Endothelial cell of umbilical vein (primary cell): ENCODE measurements at regions not wholly inside any gene's neighbourhood (a gene's known extent, or its start where the extent isn't known, plus 50 kb on each side); places are given as distances from the start of the nearest gene placed in this dataset.

Source experiments
- BruUV-seq: library from RNA; stranded (reverse); fragments of 400-500 nt; replicated peaks from 2 replicates; lab custom pipeline; 2021; lab: Mats Ljungman, UMichigan
- CTCF ChIA-PET: fragments of 300-600, 350-600 bp; sonication (Branson Sonifier 250); formaldehyde crosslinking; loops from one replicate; lab custom pipeline; 2021; ENCODE audit warnings: antibody characterized with exemption, inconsistent platforms; lab: Charles Lee
- POLR2A ChIA-PET: fragments of 300-600, 350-600 bp; sonication (Branson Sonifier 250); formaldehyde crosslinking; loops from one replicate; lab custom pipeline; 2021; ENCODE audit warnings: antibody characterized with exemption, inconsistent platforms; lab: Charles Lee
- DNase-seq: peaks from one replicate; pipeline ENCODE4 v3.0.0-alpha.2; 2011; ENCODE audit warnings: low read depth, low spot score
- FAIRE-seq: peaks from 2 replicates; lab custom pipeline; 2011; peaks lifted over from hg19 to GRCh38; lab: Jason Lieb, UNC
- H2AFZ ChIP-seq: 2 replicates; pipeline ENCODE4 v1.6.0; 2012; ENCODE audit warnings: low read depth, low read length, control low read depth, inconsistent platforms
- H3K27ac ChIP-seq: 2 replicates; pipeline ENCODE4 v1.5.1; 2011; ENCODE audit warnings: low read depth, mild to moderate bottlenecking, control low read depth, low read length, moderate library complexity; ENCODE audit not compliant: insufficient read depth
- H3K27me3 ChIP-seq, 2 experiments: 2 replicates each; pipeline versions ENCODE4 v1.6.0 to v1.6.1; 2011; ENCODE audit warnings: low read length in 2 of 2, mixed read lengths in 1 of 2; ENCODE audit not compliant: control insufficient read depth in 2 of 2, insufficient read depth in 2 of 2
- H3K36me3 ChIP-seq, 2 experiments: 2 replicates in 1 of 2; 3 replicates in 1 of 2; pipeline ENCODE4 v1.5.1; 2011; ENCODE audit warnings: low read length in 2 of 2, mild to moderate bottlenecking in 1 of 2, moderate library complexity in 1 of 2; ENCODE audit not compliant: control insufficient read depth in 2 of 2, insufficient read depth in 2 of 2; ENCODE audit errors: extremely low read depth in 1 of 2
- H3K4me1 ChIP-seq: 3 replicates; pipeline ENCODE4 v1.5.1; 2011; ENCODE audit warnings: mild to moderate bottlenecking, low read length; ENCODE audit not compliant: control insufficient read depth, insufficient read depth; ENCODE audit errors: extremely low read depth
- H3K4me2 ChIP-seq: 2 replicates; pipeline ENCODE4 v1.6.1; 2011; ENCODE audit warnings: low read length, control low read depth, mixed read lengths; ENCODE audit not compliant: insufficient read depth
- H3K4me3 ChIP-seq, 3 experiments: fragments of 200-600 bp in 1 of 3; sonication (generic), shearing (Covaris generic) in 1 of 3; replicated peaks in 1 of 3; 2 replicates each; pipeline ENCODE4 v1.5.1; 2011 to 2016; ENCODE audit warnings: control low read depth in 3 of 3, low read length in 3 of 3, mild to moderate bottlenecking in 2 of 3, inconsistent platforms in 1 of 3, low read depth in 1 of 3, moderate library complexity in 1 of 3; ENCODE audit not compliant: insufficient read depth in 1 of 3
- H3K79me2 ChIP-seq: 2 replicates; pipeline ENCODE4 v1.6.0; 2012; ENCODE audit warnings: low read length, inconsistent platforms; ENCODE audit not compliant: control insufficient read depth, insufficient read depth
- H3K9ac ChIP-seq: replicated peaks from 2 replicates; pipeline ENCODE3; 2011; ENCODE audit warnings: low read length, control low read depth; ENCODE audit not compliant: insufficient read depth; ENCODE audit errors: extremely low read depth
- H3K9me1 ChIP-seq: replicated peaks from 3 replicates; pipeline ENCODE4 v1.6.0; 2011; ENCODE audit warnings: mild to moderate bottlenecking, low read length; ENCODE audit not compliant: control insufficient read depth, insufficient read depth; ENCODE audit errors: extremely low read depth
- H3K9me3 ChIP-seq: replicated peaks from 2 replicates; pipeline ENCODE4 v1.5.1; 2012; ENCODE audit warnings: low read length, inconsistent platforms; ENCODE audit not compliant: control insufficient read depth, insufficient read depth
- H4K20me1 ChIP-seq: replicated peaks from 2 replicates; pipeline ENCODE3; 2011; ENCODE audit warnings: mild to moderate bottlenecking, low read length; ENCODE audit not compliant: control insufficient read depth, insufficient read depth; ENCODE audit errors: extremely low read depth
- CTCF ChIP-seq, 2 donors: IDR thresholded peaks; 1 replicate in 1 of 2; 2 replicates in 1 of 2; pipeline ENCODE4 v1.5.1; 2011; ENCODE audit warnings: low read length in 2 of 2, mild to moderate bottlenecking in 2 of 2, moderate library complexity in 2 of 2, control low read depth in 1 of 2, inconsistent platforms in 1 of 2, low read depth in 1 of 2; ENCODE audit not compliant: insufficient read depth in 1 of 2; ENCODE audit errors: extremely low read depth in 1 of 2
- EZH2 ChIP-seq: IDR thresholded peaks from 2 replicates; pipeline ENCODE4 v1.6.1; 2012; ENCODE audit warnings: borderline replicate concordance, low read depth, mild to moderate bottlenecking, moderate library complexity, low read length, inconsistent platforms; ENCODE audit not compliant: severe bottlenecking
- FOS ChIP-seq: IDR thresholded peaks from 2 replicates; pipeline ENCODE4 v1.6.1; 2011; ENCODE audit warnings: mild to moderate bottlenecking, low read length, moderate library complexity, borderline replicate concordance; ENCODE audit not compliant: insufficient read depth
- GATA2 ChIP-seq: IDR thresholded peaks from 2 replicates; pipeline ENCODE4 v1.7.0; 2011; ENCODE audit warnings: low read depth, mild to moderate bottlenecking, moderate library complexity, mixed read lengths, low read length; ENCODE audit not compliant: insufficient read length, insufficient read depth
- JUN ChIP-seq: IDR thresholded peaks from 2 replicates; pipeline ENCODE4 v1.6.1; 2011; ENCODE audit warnings: borderline replicate concordance, low read depth; ENCODE audit not compliant: insufficient read length, insufficient read depth
- MAX ChIP-seq: IDR thresholded peaks from 2 replicates; pipeline ENCODE4 v1.6.1; 2011; ENCODE audit not compliant: insufficient read depth, insufficient read length
- MYC ChIP-seq: IDR thresholded peaks from one replicate; pipeline ENCODE4 v1.6.1; 2011; ENCODE audit warnings: mild to moderate bottlenecking, low read depth, low read length
- POLR2A ChIP-seq: IDR thresholded peaks from 2 replicates; pipeline ENCODE4 v1.6.1; 2012; ENCODE audit warnings: low read depth, mild to moderate bottlenecking, control low read depth, low read length
- POLR2AphosphoS5 ChIP-seq: IDR thresholded peaks from 2 replicates; pipeline ENCODE4 v1.6.1; 2012; ENCODE audit warnings: low read depth, mild to moderate bottlenecking, control low read depth, low read length, moderate library complexity; ENCODE audit not compliant: insufficient read depth
- dilution Hi-C: fragments of 300-500 bp; cut with MboI; formaldehyde crosslinking; loops from one replicate; pipeline ENCODE4 v1.15.0; 2019; ENCODE audit warnings: low sequenced_read_pairs; ENCODE audit not compliant: extremely low pct_ligation_motif_present
- intact Hi-C: fragments of 100-400 bp; cut with micrococcal nuclease; formaldehyde crosslinking; loops from one replicate; pipeline ENCODE4 v1.10.0; 2022

GRCh38 chr20:56187534-56188165, 60.9 kb upstream of the MC3R start:
- Histone ChIP-seq H3K4me2 (no peak overlapping the region), H3K4me3 (no peak overlapping the region), H3K4me1 (no peaks in the 10 kb centered on the region), H3K27me3 (no peaks in the 10 kb centered on the region), H3K9me1 (no peaks in the 10 kb centered on the region), H3K79me2 (no peaks in the 10 kb centered on the region), H3K9me3 (peaks cover 3% of the 10 kb centered on the region), H4K20me1 (no peaks in the 10 kb centered on the region), H3K27ac (no peak overlapping the region), H3K36me3 (no peaks in the 10 kb centered on the region), H3K9ac (no peak overlapping the region), H2AFZ (no peak overlapping the region)
- no peak for DNase-seq
- TF ChIP-seq MYC (no peak), GATA2 (no peak), POLR2A (no peak), MAX (no peak), POLR2AphosphoS5 (no peak), CTCF (IDR thresholded peaks at IDR 0.05; ENCODE audit: extremely low read depth in 1 of 2, insufficient read depth in 1 of 2, low read depth in 1 of 2, low read length in 2 of 2) (no peak), JUN (no peak), EZH2 (no peak), FOS (no peak)
- ChIA-PET CTCF (no interaction called here), POLR2A (no interaction called here)
- dilution Hi-C loops, result no loop called here
- BruUV-seq, result no TSS peak
- FAIRE-seq, result no peak
- intact Hi-C loops, result no loop called here
